Activated CD8-positive, alpha-beta T cell treated with anti-CD3 and anti-CD28 coated beads for 36 hours (primary cell): ENCODE measurements at regions not wholly inside any gene's neighbourhood (a gene's known extent, or its start where the extent isn't known, plus 50 kb on each side); places are given as distances from the start of the nearest gene placed in this dataset.

Experiments
- ATAC-seq: fragments of 200-7000 bp; cut with Tn5 transposase; one replicate; pipeline ENCODE4 v1.10.0; 2021; ENCODE audit warnings: mild to moderate bottlenecking, moderate library complexity
- CTCF ChIA-PET: fragments of 350-600 bp; sonication (Branson Sonifier 250); formaldehyde crosslinking; loops from one replicate; lab custom pipeline; 2021; ENCODE audit warnings: antibody characterized with exemption; lab: Charles Lee
- POLR2A ChIA-PET: fragments of 350-600 bp; sonication (Branson Sonifier 250); formaldehyde crosslinking; loops from one replicate; lab custom pipeline; 2021; ENCODE audit warnings: antibody characterized with exemption; lab: Charles Lee
- DNase-seq: peaks from one replicate; pipeline ENCODE4 v3.0.0-alpha.2; 2020
- H3K27ac Mint-ChIP-seq: one replicate; pipeline ENCODE4 v1.8.0; 2021; ENCODE audit warnings: mild to moderate bottlenecking, mixed read lengths
- H3K27me3 Mint-ChIP-seq: one replicate; pipeline ENCODE4 v1.8.0; 2021; ENCODE audit warnings: mixed read lengths
- H3K36me3 Mint-ChIP-seq: one replicate; pipeline ENCODE4 v1.8.0; 2021; ENCODE audit warnings: low read depth, mixed read lengths
- H3K4me1 Mint-ChIP-seq: one replicate; pipeline ENCODE4 v1.8.0; 2021; ENCODE audit warnings: low read depth, mixed read lengths
- H3K4me3 Mint-ChIP-seq: one replicate; pipeline ENCODE4 v1.8.0; 2021; ENCODE audit warnings: mild to moderate bottlenecking, moderate library complexity, mixed read lengths
- H3K9me3 Mint-ChIP-seq: one replicate; pipeline ENCODE4 v1.8.0; 2021; ENCODE audit warnings: mixed read lengths
- intact Hi-C: fragments of 100-400 bp; cut with micrococcal nuclease; formaldehyde crosslinking; loops from one replicate; pipeline ENCODE4 v1.10.0; 2022
- TF ChIP-seq, protein P1 (sequence below): fragments of 200-600 bp; IDR thresholded peaks from one replicate; pipeline ENCODE4 v1.8.0; 2022; ENCODE audit warnings: antibody characterized with exemption, mild to moderate bottlenecking

DNA sequence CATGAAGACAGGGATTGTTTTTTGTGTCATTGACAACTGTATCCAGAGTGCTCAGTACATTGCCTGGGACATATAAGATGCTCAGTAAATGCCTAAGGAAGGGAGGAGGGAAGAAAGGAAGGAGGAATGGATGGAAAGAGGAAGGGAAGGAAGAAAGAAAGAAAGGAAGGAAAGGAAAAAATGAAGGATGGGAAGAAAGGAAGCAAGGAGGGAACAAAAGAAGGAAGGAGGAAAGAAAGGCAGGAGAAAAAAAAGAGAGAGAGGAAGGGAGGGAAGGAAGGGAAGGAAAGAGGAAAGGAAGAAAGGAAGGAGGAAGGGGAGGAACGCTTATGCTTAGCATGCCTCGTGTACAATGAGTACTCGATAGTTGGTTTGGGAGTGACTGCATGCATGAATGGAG is 514.7 kb downstream of the RPS24 start:
- H3K27me3 Mint-ChIP-seq, result peaks cover 9% of the 10 kb centered on the region
- H3K4me1 Mint-ChIP-seq, result peaks cover 7% of the 10 kb centered on the region
- CTCF ChIA-PET, result no interaction called here
- H3K27ac Mint-ChIP-seq, result no peak overlapping the region
- DNase-seq, result no peak
- intact Hi-C loops, result no loop called here
- no peak overlapping the region for H3K4me3 Mint-ChIP-seq
- POLR2A ChIA-PET, result no interaction called here
- no peaks in the 10 kb centered on the region for H3K36me3 Mint-ChIP-seq
- TF ChIP-seq, protein P1, sequence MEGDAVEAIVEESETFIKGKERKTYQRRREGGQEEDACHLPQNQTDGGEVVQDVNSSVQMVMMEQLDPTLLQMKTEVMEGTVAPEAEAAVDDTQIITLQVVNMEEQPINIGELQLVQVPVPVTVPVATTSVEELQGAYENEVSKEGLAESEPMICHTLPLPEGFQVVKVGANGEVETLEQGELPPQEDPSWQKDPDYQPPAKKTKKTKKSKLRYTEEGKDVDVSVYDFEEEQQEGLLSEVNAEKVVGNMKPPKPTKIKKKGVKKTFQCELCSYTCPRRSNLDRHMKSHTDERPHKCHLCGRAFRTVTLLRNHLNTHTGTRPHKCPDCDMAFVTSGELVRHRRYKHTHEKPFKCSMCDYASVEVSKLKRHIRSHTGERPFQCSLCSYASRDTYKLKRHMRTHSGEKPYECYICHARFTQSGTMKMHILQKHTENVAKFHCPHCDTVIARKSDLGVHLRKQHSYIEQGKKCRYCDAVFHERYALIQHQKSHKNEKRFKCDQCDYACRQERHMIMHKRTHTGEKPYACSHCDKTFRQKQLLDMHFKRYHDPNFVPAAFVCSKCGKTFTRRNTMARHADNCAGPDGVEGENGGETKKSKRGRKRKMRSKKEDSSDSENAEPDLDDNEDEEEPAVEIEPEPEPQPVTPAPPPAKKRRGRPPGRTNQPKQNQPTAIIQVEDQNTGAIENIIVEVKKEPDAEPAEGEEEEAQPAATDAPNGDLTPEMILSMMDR, result no peak
- ATAC-seq, result no peak
- H3K9me3 Mint-ChIP-seq, result no peaks in the 10 kb centered on the region

- DNase-seq, result no peak
- no peak for ATAC-seq
- Mint-ChIP-seq H3K4me3 (no peak overlapping the region), H3K27ac (no peak overlapping the region), H3K4me1 (peaks cover 7% of the 10 kb centered on the region), H3K27me3 (peaks cover 9% of the 10 kb centered on the region), H3K9me3 (no peaks in the 10 kb centered on the region), H3K36me3 (no peaks in the 10 kb centered on the region)
- CTCF ChIA-PET, result interaction anchor here (1.0 kb wide), 1 partner anchor 502 kb away, joined by 4 read pairs; no protein-coding TSS in a partner anchor
- intact Hi-C loops, result no loop called here
- TF ChIP-seq, protein P1, result no peak
- POLR2A ChIA-PET, result no interaction called here
These were observed 515.7 kb downstream of the RPS24 start for GRCh38 chr10:78549140-78549935.

GRCh38 chr10:78550090-78550489 is 516.4 kb downstream of the RPS24 start:
- POLR2A ChIA-PET, result no interaction called here
- H3K27ac Mint-ChIP-seq, result no peak overlapping the region
- H3K27me3 Mint-ChIP-seq, result peaks cover 9% of the 10 kb centered on the region

DNA sequence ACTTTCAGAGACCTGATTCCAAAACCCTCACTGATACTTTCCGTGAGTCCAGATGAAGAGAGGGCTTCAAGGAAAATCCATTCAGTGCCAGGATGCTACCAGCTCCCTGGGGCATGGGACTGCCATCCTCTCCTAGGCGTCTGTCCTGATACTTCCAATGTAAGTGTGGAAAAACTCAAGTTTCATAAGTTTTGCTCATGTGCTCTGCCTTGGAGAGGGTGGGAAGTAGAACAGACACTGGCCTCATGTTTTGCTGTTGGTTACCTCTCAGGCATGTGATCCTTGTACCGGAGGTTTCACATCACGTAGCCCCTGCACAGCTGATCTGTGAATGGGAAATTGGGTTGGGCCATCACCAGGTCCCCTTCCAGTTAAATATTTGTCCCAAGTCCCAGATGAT is 517.1 kb downstream of the RPS24 start:
- Mint-ChIP-seq H3K36me3 (no peaks in the 10 kb centered on the region), H3K27ac (no peak overlapping the region), H3K4me3 (no peak overlapping the region), H3K9me3 (no peaks in the 10 kb centered on the region), H3K4me1 (peaks cover 7% of the 10 kb centered on the region), H3K27me3 (peaks cover 9% of the 10 kb centered on the region)
- POLR2A ChIA-PET, result no interaction called here
- TF ChIP-seq, protein P1, result no peak
- CTCF ChIA-PET, result interaction anchor here (0.9 kb wide), 1 partner anchor 44 kb away, joined by 3 read pairs; no protein-coding TSS in a partner anchor
- ATAC-seq (no peak), DNase-seq (no peak)
- intact Hi-C loops, result no loop called here

More at GRCh38 chr10:78550090-78550489, 516.4 kb downstream of the RPS24 start:
- DNase-seq (no peak), ATAC-seq (no peak)
- intact Hi-C loops, result no loop called here
- no peak overlapping the region for H3K4me3 Mint-ChIP-seq
- H3K9me3 Mint-ChIP-seq, result no peaks in the 10 kb centered on the region
- TF ChIP-seq, protein P1, result no peak
- no peaks in the 10 kb centered on the region for H3K36me3 Mint-ChIP-seq
- CTCF ChIA-PET, result interaction anchor here (0.9 kb wide), 1 partner anchor 44 kb away, joined by 3 read pairs; no protein-coding TSS in a partner anchor
- H3K4me1 Mint-ChIP-seq, result peaks cover 7% of the 10 kb centered on the region

DNA sequence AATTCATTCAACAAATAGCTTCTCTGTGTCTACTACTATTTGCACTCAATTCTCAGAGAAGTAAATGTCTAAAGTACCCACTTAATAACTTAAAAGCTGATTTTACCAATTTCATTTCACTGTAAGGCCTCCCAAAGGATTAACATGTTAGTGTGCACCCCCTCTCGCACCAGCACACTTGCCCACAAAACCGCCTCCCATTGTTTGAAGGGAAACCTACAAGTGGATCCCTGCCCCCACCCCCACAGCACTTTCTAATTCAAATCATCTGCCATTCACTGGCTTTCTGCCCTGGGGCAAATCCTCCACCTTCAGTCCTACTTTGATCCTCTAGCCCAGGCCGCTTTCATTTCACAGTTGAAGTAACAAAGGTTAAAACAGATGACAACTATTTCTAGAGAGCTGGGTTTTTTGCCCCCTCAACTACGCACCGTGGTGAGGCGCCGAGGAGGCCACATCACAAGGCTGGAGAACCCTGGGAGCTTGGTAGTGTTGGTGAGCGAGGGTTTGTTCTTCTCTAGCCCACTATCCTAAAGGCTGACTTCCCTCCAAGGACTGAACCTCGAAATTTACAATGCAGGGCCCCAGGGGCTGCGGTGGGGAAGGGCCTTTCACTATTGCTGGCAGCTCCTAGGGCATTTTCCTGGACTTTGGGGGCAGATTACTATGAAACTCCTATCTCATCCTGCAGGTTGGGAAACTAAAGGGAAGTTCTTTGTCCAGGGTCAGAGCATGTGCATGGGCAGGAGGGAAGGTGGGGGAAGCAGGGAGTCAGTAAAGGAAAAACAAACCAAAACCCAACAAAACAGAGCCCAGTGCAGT is 517.4 kb upstream of the ZMIZ1 start:
- peak overlapping the region; percentile 25 for H3K27ac Mint-ChIP-seq
- DNase-seq, result peak; percentile 54

More for the DNA sequence above, 517.4 kb upstream of the ZMIZ1 start:
- ChIA-PET CTCF (no interaction called here), POLR2A (no interaction called here)
- Mint-ChIP-seq H3K36me3 (no peaks in the 10 kb centered on the region), H3K27me3 (peaks cover 9% of the 10 kb centered on the region), H3K4me3 (no peak overlapping the region), H3K9me3 (no peaks in the 10 kb centered on the region), H3K4me1 (peaks cover 7% of the 10 kb centered on the region)
- intact Hi-C loops, result no loop called here
- ATAC-seq, result peak; percentile 84
- TF ChIP-seq, protein P1, result no peak
